IMR-90 (cell line): ENCODE measurements at regions not wholly inside any gene's neighbourhood (a gene's known extent, or its start where the extent isn't known, plus 50 kb on each side); places are given as distances from the start of the nearest gene placed in this dataset.

ENCODE experiments used
- ATAC-seq: fragments of 200-7000 bp; cut with Tn5 transposase; 2 replicates; pipeline ENCODE4 v1.9.1; 2020; ENCODE audit warnings: low read depth, mild to moderate bottlenecking, moderate library complexity
- BruUV-seq: library from RNA; stranded (reverse); fragments of 400-500 nt; replicated peaks from 2 replicates; lab custom pipeline; 2021; lab: Mats Ljungman, UMichigan
- CTCF ChIA-PET: fragments of 300-600 bp; formaldehyde crosslinking; extraction: SDS; loops from one replicate; lab custom pipeline; 2021; ENCODE audit warnings: antibody characterized with exemption; lab: Yijun Ruan, JAX
- POLR2A ChIA-PET: fragments of 300-600 bp; sonication (Branson Sonifier 250); formaldehyde crosslinking; loops from one replicate; lab custom pipeline; 2022; ENCODE audit warnings: antibody characterized with exemption; ENCODE audit not compliant: unreplicated experiment; lab: Charles Lee
- DNase-seq: peaks from one replicate; pipeline ENCODE4 v3.0.0; 2013
- H2AFZ ChIP-seq: replicated peaks from 2 replicates; pipeline ENCODE3; 2013; ENCODE audit warnings: low read length, mild to moderate bottlenecking; ENCODE audit not compliant: poor library complexity
- H2AK5ac ChIP-seq: 2 replicates; pipeline ENCODE4 v1.6.1; 2013; ENCODE audit warnings: low read depth, low read length, inconsistent platforms
- H2AK9ac ChIP-seq: replicated peaks from 2 replicates; pipeline ENCODE3; 2013; ENCODE audit warnings: mild to moderate bottlenecking, low read depth, low read length, moderate library complexity; ENCODE audit not compliant: poor library complexity
- H2BK120ac ChIP-seq: 2 replicates; pipeline ENCODE4 v1.6.1; 2013; ENCODE audit warnings: low read depth, low read length, inconsistent platforms
- H2BK15ac ChIP-seq: 3 replicates; pipeline ENCODE4 v1.6.1; 2013; ENCODE audit warnings: low read depth, low read length, inconsistent platforms
- H2BK20ac ChIP-seq: 2 replicates; pipeline ENCODE4 v1.6.1; 2013; ENCODE audit warnings: low read depth, mild to moderate bottlenecking, inconsistent platforms, low read length, moderate library complexity
- H2BK5ac ChIP-seq: 2 replicates; pipeline ENCODE4 v1.6.1; 2013; ENCODE audit warnings: mild to moderate bottlenecking, low read depth, low read length, inconsistent platforms; ENCODE audit not compliant: poor library complexity, severe bottlenecking
- H3K14ac ChIP-seq: replicated peaks from 2 replicates; pipeline ENCODE4 v1.6.1; 2013; ENCODE audit warnings: low read depth, low read length, inconsistent platforms
- H3K18ac ChIP-seq: 2 replicates; pipeline ENCODE4 v1.6.1; 2013; ENCODE audit warnings: low read depth, low read length, control low read depth
- H3K23ac ChIP-seq: 2 replicates; pipeline ENCODE4 v1.6.1; 2013; ENCODE audit warnings: low read depth, low read length, inconsistent platforms
- H3K27ac ChIP-seq: 2 replicates; pipeline ENCODE4 v1.5.1; 2013; ENCODE audit warnings: mild to moderate bottlenecking, control low read depth, low read length; ENCODE audit not compliant: insufficient read depth
- H3K27me3 ChIP-seq: 2 replicates; pipeline ENCODE4 v1.6.1; 2013; ENCODE audit warnings: low read length; ENCODE audit not compliant: control insufficient read depth, insufficient read depth
- H3K36me3 ChIP-seq: 2 replicates; pipeline ENCODE4 v1.6.1; 2013; ENCODE audit warnings: low read length, mixed read lengths; ENCODE audit not compliant: control insufficient read depth, insufficient read depth
- H3K4ac ChIP-seq: 2 replicates; pipeline ENCODE4 v1.6.1; 2013; ENCODE audit warnings: low read depth, low read length, inconsistent platforms
- H3K4me1 ChIP-seq: 2 replicates; pipeline ENCODE4 v1.6.1; 2013; ENCODE audit warnings: low read length, mixed read lengths; ENCODE audit not compliant: control insufficient read depth, insufficient read depth
- H3K4me2 ChIP-seq: 2 replicates; pipeline ENCODE4 v1.6.1; 2013; ENCODE audit warnings: low read depth, mild to moderate bottlenecking, control low read depth, low read length, moderate library complexity
- H3K4me3 ChIP-seq: 2 replicates; pipeline ENCODE4 v1.5.1; 2013; ENCODE audit warnings: low read depth, mild to moderate bottlenecking, control low read depth, low read length, moderate library complexity; ENCODE audit not compliant: insufficient read depth
- H3K56ac ChIP-seq: 2 replicates; pipeline ENCODE4 v1.6.1; 2013; ENCODE audit warnings: low read length, inconsistent platforms; ENCODE audit not compliant: insufficient read depth; ENCODE audit errors: extremely low read depth
- H3K79me1 ChIP-seq, 2 experiments: 2 replicates each; pipeline ENCODE4 v1.6.1; 2013; ENCODE audit warnings: low read length in 2 of 2, inconsistent platforms in 1 of 2, low read depth in 1 of 2
- H3K9ac ChIP-seq: 2 replicates; pipeline ENCODE4 v1.6.1; 2013; ENCODE audit warnings: low read depth, low read length, control low read depth
- H3K9me1 ChIP-seq: 2 replicates; pipeline ENCODE4 v1.6.1; 2013; ENCODE audit warnings: low read length, inconsistent platforms; ENCODE audit not compliant: insufficient read depth
- H3K9me3 ChIP-seq: 2 replicates; pipeline ENCODE4 v1.6.1; 2013; ENCODE audit warnings: low read length; ENCODE audit not compliant: control insufficient read depth, insufficient read depth
- H4K20me1 ChIP-seq: 2 replicates; pipeline ENCODE4 v1.6.1; 2013; ENCODE audit warnings: low read length, inconsistent platforms; ENCODE audit not compliant: insufficient read depth
- H4K5ac ChIP-seq: 2 replicates; pipeline ENCODE4 v1.6.1; 2013; ENCODE audit warnings: mild to moderate bottlenecking, low read depth, low read length, control low read depth
- H4K8ac ChIP-seq, 2 experiments: 2 replicates each; pipeline ENCODE4 v1.6.1; 2013; ENCODE audit warnings: low read depth in 2 of 2, low read length in 2 of 2, control low read depth in 1 of 2, inconsistent platforms in 1 of 2
- H4K91ac ChIP-seq: 2 replicates; pipeline ENCODE4 v1.6.1; 2013; ENCODE audit warnings: low read depth, low read length, inconsistent platforms; ENCODE audit not compliant: insufficient read depth
- CEBPB ChIP-seq: IDR thresholded peaks from 2 replicates; pipeline ENCODE4 v1.6.1; 2012; ENCODE audit warnings: low read depth, low read length, improper control_type of control experiment
- MAFK ChIP-seq: IDR thresholded peaks from 2 replicates; pipeline ENCODE4 v1.6.1; 2012; ENCODE audit warnings: low read depth, low read length, improper control_type of control experiment
- NFE2L2 ChIP-seq: fragments of 150-350 bp; IDR thresholded peaks from 2 replicates; pipeline ENCODE4 v1.6.1; 2016; ENCODE audit warnings: low read depth, mild to moderate bottlenecking, low read length
- SMC3 ChIP-seq: fragments of 150-350 bp; IDR thresholded peaks from 2 replicates; pipeline ENCODE4 v1.6.1; 2016; ENCODE audit warnings: low read depth, mild to moderate bottlenecking, antibody characterized with exemption, low read length, moderate library complexity
- WGBS, 2 experiments: methylation state at CpG; one replicate each; pipeline versions ENCODE4 v1.1.5 to v1.1.7; 2013; ENCODE audit warnings: missing lambda C conversion rate in 2 of 2; ENCODE audit not compliant: insufficient read length in 1 of 2; ENCODE audit errors: extremely low coverage in 2 of 2; 5-methylcytosine and 5-hydroxymethylcytosine counted together
- dilution Hi-C: fragments of 300-500 bp; cut with HindIII; formaldehyde crosslinking; loops from one replicate; pipeline ENCODE4 v1.14.3; 2018; ENCODE audit warnings: low sequenced_read_pairs; ENCODE audit not compliant: unreplicated experiment
- in situ Hi-C: fragments of 300-500 bp; cut with MboI; formaldehyde crosslinking; loops from 3 replicates; pipeline ENCODE4 v1.14.3; 2019; ENCODE audit warnings: low sequenced_read_pairs, inconsistent platforms, mixed read lengths
- intact Hi-C: fragments of 100-400 bp; cut with micrococcal nuclease; formaldehyde crosslinking; loops from 2 replicates; pipeline ENCODE4 v1.10.0; 2022

DNA sequence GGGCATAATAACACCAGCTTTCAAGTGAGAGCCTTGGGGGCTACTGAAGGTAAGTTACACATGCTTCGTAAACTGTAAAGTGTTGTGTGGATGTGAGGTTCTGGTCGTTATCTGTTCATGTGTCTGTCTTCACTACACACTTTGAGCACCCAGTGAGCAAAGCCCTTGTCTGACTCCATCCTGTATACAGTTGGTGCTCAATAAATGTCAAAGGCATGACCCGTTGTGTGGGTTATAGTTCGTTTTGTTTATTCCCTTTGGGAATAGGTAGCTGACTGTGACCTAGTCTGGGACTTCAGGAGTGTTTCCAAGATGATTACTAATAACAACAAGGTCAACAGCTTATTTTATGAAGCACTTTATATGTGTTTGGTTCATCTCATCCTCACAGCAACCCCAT lies 146.9 kb downstream of the MIAT start:
- ChIA-PET CTCF (interaction anchor here (1.0 kb wide), 1 partner anchor 26 kb away, joined by 3 read pairs; no protein-coding TSS in a partner anchor), POLR2A (no interaction called here)
- H3K56ac ChIP-seq, result no peak overlapping the region
- H3K27me3 ChIP-seq, result no peaks in the 10 kb centered on the region
- DNase-seq, result no peak
- TF ChIP-seq CEBPB (no peak), NFE2L2 (no peak), MAFK (no peak), SMC3 (no peak)
- no peak overlapping the region for H4K8ac ChIP-seq
- no peaks in the 10 kb centered on the region for H3K36me3 ChIP-seq
- no TSS peak for BruUV-seq
- H4K5ac ChIP-seq, result no peak overlapping the region
- no peak overlapping the region for H2BK120ac ChIP-seq
- no peak for ATAC-seq
- H3K4ac ChIP-seq, result no peak overlapping the region
- H3K9ac ChIP-seq, result no peak overlapping the region
- H3K9me3 ChIP-seq, result peaks cover 3% of the 10 kb centered on the region; the same call in 1 of the 2 replicates
- H4K20me1 ChIP-seq, result no peaks in the 10 kb centered on the region
- H2BK15ac ChIP-seq, result no peak overlapping the region
- dilution Hi-C loops (no loop called here), in situ Hi-C loops (no loop called here), intact Hi-C loops (no loop called here)
- H3K4me1 ChIP-seq, result peaks cover 10% of the 10 kb centered on the region
- H3K79me1 ChIP-seq, result no peaks in the 10 kb centered on the region
- H4K91ac ChIP-seq, result no peak overlapping the region
- no peak overlapping the region for H2AFZ ChIP-seq
- H2AK5ac ChIP-seq, result no peak overlapping the region
- H3K4me3 ChIP-seq, result no peak overlapping the region
- no peak overlapping the region for H3K23ac ChIP-seq
- H3K27ac ChIP-seq, result no peak overlapping the region
- H3K9me1 ChIP-seq, result peaks cover 21% of the 10 kb centered on the region
- no peak overlapping the region for H2BK5ac ChIP-seq
- no peak overlapping the region for H3K4me2 ChIP-seq
- WGBS, 2 experiments, result no CpG with 5 or more reads among the region's 4 CpGs
- H3K18ac ChIP-seq, result no peak overlapping the region
- no peak overlapping the region for H2AK9ac ChIP-seq
- H2BK20ac ChIP-seq, result no peak overlapping the region
- H3K14ac ChIP-seq, result no peak overlapping the region
